Stomach smooth muscle (tissue), 2 donors: ENCODE measurements at regions not wholly inside any gene's neighbourhood (a gene's known extent, or its start where the extent isn't known, plus 50 kb on each side); places are given as distances from the start of the nearest gene placed in this dataset.
"Not testable (repeated sequence)": the region's sequence is repeated elsewhere in the genome, so short reads cannot be mapped to it uniquely, and the experiment has no call there.

ENCODE experiments used
- H3K27ac ChIP-seq: one replicate; pipeline ENCODE4 v1.7.0; 2013; ENCODE audit warnings: mild to moderate bottlenecking, low read length, inconsistent platforms
- H3K27me3 ChIP-seq, 2 donors: one replicate each; pipeline ENCODE4 v1.7.0; 2013; ENCODE audit warnings: low read length in 2 of 2; ENCODE audit not compliant: insufficient read depth in 2 of 2, control insufficient read depth in 1 of 2
- H3K36me3 ChIP-seq, 2 donors: one replicate each; pipeline ENCODE4 v1.7.0; 2013; ENCODE audit warnings: low read length in 2 of 2; ENCODE audit not compliant: control insufficient read depth in 2 of 2, insufficient read depth in 2 of 2
- H3K4me1 ChIP-seq: one replicate; pipeline ENCODE4 v1.7.0; 2013; ENCODE audit warnings: low read length; ENCODE audit not compliant: control insufficient read depth, insufficient read depth
- H3K4me3 ChIP-seq, 2 donors: one replicate each; pipeline ENCODE4 v1.7.0; 2013; ENCODE audit warnings: low read length in 2 of 2
- H3K9ac ChIP-seq, 2 donors: one replicate each; pipeline ENCODE4 v1.7.0; 2013; ENCODE audit warnings: low read length in 2 of 2, mild to moderate bottlenecking in 1 of 2
- H3K9me3 ChIP-seq, 2 donors: one replicate each; pipeline ENCODE4 v1.7.0; 2013; ENCODE audit warnings: low read length in 2 of 2; ENCODE audit not compliant: control insufficient read depth in 2 of 2
- donor health status: healthy.
- donor health status: Pancreatic carcinoma.

- H3K27me3 ChIP-seq: no peaks in the 10 kb centered on the region
- no peak overlapping the region for H3K9ac ChIP-seq
- no peak overlapping the region for H3K27ac ChIP-seq
- no peaks in the 10 kb centered on the region for H3K4me1 ChIP-seq
- no peak overlapping the region for H3K4me3 ChIP-seq
- H3K9me3 ChIP-seq: no peaks in the 10 kb centered on the region
- no peaks in the 10 kb centered on the region for H3K36me3 ChIP-seq
Measured at GRCh38 chr6:14294270-14294951, 176.8 kb downstream of the CD83 start.

- H3K9ac ChIP-seq, H3K9me3 ChIP-seq, H3K4me1 ChIP-seq, H3K4me3 ChIP-seq, H3K36me3 ChIP-seq, H3K27ac ChIP-seq, H3K27me3 ChIP-seq: not testable (repeated sequence)
Measured at GRCh38 chr6:14296698-14297097, 179.1 kb downstream of the CD83 start.

- not testable (repeated sequence) for H3K9me3 ChIP-seq, H3K27ac ChIP-seq, H3K4me3 ChIP-seq, H3K27me3 ChIP-seq, H3K9ac ChIP-seq, H3K36me3 ChIP-seq, H3K4me1 ChIP-seq
Measured at GRCh38 chr6:14297118-14297517, 179.5 kb downstream of the CD83 start.

- not testable (repeated sequence) for H3K4me1 ChIP-seq, H3K4me3 ChIP-seq, H3K9ac ChIP-seq, H3K27ac ChIP-seq, H3K36me3 ChIP-seq, H3K9me3 ChIP-seq, H3K27me3 ChIP-seq
Measured at GRCh38 chr6:14300189-14300588, 182.6 kb downstream of the CD83 start.

- not testable (repeated sequence) for H3K9ac ChIP-seq, H3K9me3 ChIP-seq, H3K4me3 ChIP-seq, H3K27me3 ChIP-seq, H3K36me3 ChIP-seq, H3K27ac ChIP-seq, H3K4me1 ChIP-seq
Measured at GRCh38 chr6:14300721-14301120, 183.1 kb downstream of the CD83 start.

GRCh38 chr6:14301477-14301876 is 183.9 kb downstream of the CD83 start:
- not testable (repeated sequence) for H3K9ac ChIP-seq, H3K9me3 ChIP-seq, H3K4me3 ChIP-seq, H3K4me1 ChIP-seq, H3K27ac ChIP-seq, H3K27me3 ChIP-seq, H3K36me3 ChIP-seq

GRCh38 chr6:14305131-14305530 is 187.6 kb downstream of the CD83 start:
- H3K27me3 ChIP-seq: no peaks in the 10 kb centered on the region
- no peak overlapping the region for H3K9ac ChIP-seq
- H3K4me1 ChIP-seq: no peaks in the 10 kb centered on the region
- no peak overlapping the region for H3K27ac ChIP-seq
- H3K9me3 ChIP-seq: no peaks in the 10 kb centered on the region
- H3K4me3 ChIP-seq: no peak overlapping the region
- no peaks in the 10 kb centered on the region for H3K36me3 ChIP-seq

GRCh38 chr6:14305624-14306023 is 188.1 kb downstream of the CD83 start:
- Histone ChIP-seq H3K9me3 (no peaks in the 10 kb centered on the region), H3K9ac (no peak overlapping the region), H3K27me3 (no peaks in the 10 kb centered on the region), H3K27ac (no peak overlapping the region), H3K36me3 (no peaks in the 10 kb centered on the region), H3K4me3 (no peak overlapping the region), H3K4me1 (no peaks in the 10 kb centered on the region)

GRCh38 chr6:14306151-14306906 is 188.8 kb downstream of the CD83 start:
- Histone ChIP-seq H3K27me3 (no peaks in the 10 kb centered on the region), H3K9ac (no peak overlapping the region), H3K4me3 (no peak overlapping the region), H3K9me3 (no peaks in the 10 kb centered on the region), H3K4me1 (no peaks in the 10 kb centered on the region), H3K27ac (no peak overlapping the region), H3K36me3 (no peaks in the 10 kb centered on the region)

GRCh38 chr6:14309516-14309915 is 191.9 kb downstream of the CD83 start:
- H3K27ac ChIP-seq: no peak overlapping the region

GRCh38 chr6:14309951-14310445 is 192.4 kb downstream of the CD83 start:
- no peak overlapping the region for H3K9ac ChIP-seq
- no peaks in the 10 kb centered on the region for H3K9me3 ChIP-seq
- H3K36me3 ChIP-seq: no peaks in the 10 kb centered on the region
- H3K27me3 ChIP-seq: no peaks in the 10 kb centered on the region
- H3K27ac ChIP-seq: no peak overlapping the region
- H3K4me1 ChIP-seq: no peaks in the 10 kb centered on the region
- no peak overlapping the region for H3K4me3 ChIP-seq

More at GRCh38 chr6:14309516-14309915, 191.9 kb downstream of the CD83 start:
- H3K27me3 ChIP-seq: no peaks in the 10 kb centered on the region
- H3K9ac ChIP-seq: no peak overlapping the region
- no peak overlapping the region for H3K4me3 ChIP-seq
- H3K4me1 ChIP-seq: no peaks in the 10 kb centered on the region
- H3K9me3 ChIP-seq: no peaks in the 10 kb centered on the region
- no peaks in the 10 kb centered on the region for H3K36me3 ChIP-seq
